Cerebellar cortex (tissue), 1 donor: ENCODE measurements at regions not wholly inside any gene's neighbourhood (a gene's known extent, or its start where the extent isn't known, plus 50 kb on each side); places are given as distances from the start of the nearest gene placed in this dataset.
"Not testable (repeated sequence)": the region's sequence is repeated elsewhere in the genome, so short reads cannot be mapped to it uniquely, and the experiment has no call there.

ENCODE experiments used
- DNase-seq: peaks from one replicate; pipeline ENCODE4 v3.0.0-alpha.2; 2015; ENCODE audit warnings: low spot score

DNA sequence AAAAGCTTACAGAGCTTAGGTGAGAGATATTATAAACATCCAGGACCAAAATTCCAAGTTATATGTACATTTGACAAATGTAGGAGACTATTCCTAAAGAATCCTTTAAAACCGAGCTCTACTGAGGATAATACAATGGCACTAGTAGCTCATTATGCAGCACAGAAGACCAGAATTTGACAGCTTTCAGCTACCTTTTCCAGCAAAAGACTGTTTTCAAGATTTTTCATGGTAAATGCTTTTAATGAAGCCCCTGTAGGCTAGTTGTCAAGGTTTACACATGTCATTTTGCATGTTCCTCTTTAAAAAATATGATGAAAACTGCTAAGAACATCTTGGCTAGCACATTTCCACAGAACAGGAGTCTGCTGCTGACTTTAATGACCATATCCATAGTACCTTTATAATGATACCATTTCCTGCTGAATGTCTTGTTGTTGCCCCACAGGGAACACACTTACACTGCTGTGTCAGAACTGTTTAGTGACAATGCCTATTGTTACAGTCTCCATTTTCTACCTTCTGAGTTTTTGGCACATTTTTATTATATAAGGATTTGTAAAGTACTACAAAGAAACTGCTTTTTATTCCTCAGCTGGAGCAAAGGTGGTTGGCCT lies 1382.3 kb downstream of the RAPGEF2 start:
- DNase-seq, result no peak

GRCh38 chr4:160492181-160492580 lies 1389.3 kb downstream of the RAPGEF2 start:
- DNase-seq, result no peak

- no peak for DNase-seq
Measured at GRCh38 chr4:160493206-160493605, 1390.3 kb downstream of the RAPGEF2 start.

- no peak for DNase-seq
Measured at GRCh38 chr4:160495356-160495755, 1392.5 kb downstream of the RAPGEF2 start.

- DNase-seq, result no peak
Measured at GRCh38 chr4:160498211-160498610, 1395.3 kb downstream of the RAPGEF2 start.

DNA sequence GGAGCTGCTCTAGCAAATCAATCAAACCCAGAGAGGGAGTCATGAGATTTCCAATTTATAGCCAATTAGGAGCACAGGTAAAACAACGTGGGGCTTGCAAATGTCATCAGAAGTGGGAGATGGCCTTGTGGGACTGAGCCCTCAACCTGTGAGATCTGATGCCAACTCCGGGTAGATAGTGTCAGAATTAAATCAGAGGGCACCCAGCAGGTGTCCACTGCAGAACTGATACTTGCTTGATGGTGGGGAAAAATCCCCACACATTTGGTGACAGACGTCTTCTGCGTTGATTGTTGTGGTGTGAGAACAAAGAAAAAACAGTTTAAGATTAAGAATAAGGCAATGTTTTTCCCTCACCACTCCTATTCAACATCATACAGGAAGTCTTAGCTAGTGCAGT lies 1402.8 kb downstream of the RAPGEF2 start:
- DNase-seq, result no peak

GRCh38 chr4:160510928-160511327 lies 1408.0 kb downstream of the RAPGEF2 start:
- DNase-seq, result no peak

- DNase-seq, result no peak
Measured at GRCh38 chr4:160514126-160514525, 1411.2 kb downstream of the RAPGEF2 start.

DNA sequence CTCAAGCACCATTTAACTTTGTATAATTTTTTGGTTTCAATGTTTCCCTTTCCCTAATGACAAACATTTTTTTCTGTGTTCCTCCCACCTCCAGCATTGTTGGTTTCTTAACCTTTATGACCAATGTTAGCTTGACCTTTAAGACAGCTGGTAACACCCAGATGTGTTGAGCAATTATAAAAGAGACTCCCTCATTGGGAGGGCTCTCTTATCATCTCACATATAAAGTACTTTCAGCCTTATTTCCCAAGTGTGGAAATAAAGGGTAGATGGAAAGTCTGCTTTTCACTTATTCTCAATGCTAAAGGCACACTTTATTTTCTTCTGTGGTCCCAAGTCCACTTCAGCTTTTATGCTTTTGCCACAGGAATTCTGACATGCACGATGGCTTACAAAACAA lies 1420.4 kb downstream of the RAPGEF2 start:
- DNase-seq, result no peak

DNA sequence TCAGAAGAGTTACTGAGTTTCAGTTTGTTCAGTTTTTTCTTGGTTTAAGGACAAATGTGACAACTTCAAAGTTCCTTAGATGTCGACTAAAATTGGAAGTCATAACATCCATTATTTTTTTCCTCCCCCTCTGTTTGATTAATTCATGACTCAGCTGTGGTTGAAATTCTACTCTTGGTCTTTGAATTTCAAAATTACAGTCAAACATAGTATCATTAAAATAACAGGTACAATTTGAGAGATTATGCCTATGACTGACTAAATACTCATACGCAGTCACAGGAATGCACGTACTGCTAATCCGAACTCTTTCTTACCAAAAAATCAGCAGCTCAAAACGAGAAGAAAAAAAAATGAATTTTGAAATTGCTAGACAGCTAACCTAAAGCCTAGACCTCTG lies 1434.8 kb downstream of the RAPGEF2 start:
- DNase-seq, result no peak

DNA sequence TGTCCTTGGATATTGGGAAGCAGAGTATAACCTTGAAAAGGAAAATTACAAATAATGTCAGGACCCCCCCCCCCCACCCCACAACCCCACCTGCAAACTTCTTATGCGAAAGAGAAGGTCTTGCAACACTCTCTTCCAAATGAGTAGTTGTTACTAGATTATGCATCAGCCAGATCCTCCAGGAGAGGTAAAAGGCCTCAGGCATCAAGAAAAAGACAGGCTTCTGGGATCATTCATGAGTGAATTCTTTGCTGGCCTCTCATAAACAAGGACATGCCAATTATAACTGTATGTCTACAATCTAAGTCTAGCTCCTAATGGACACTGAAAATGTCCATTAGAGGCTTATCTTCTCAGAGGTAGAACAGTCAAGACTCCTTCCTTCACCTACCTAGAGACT lies 1443.3 kb downstream of the RAPGEF2 start:
- no peak for DNase-seq

GRCh38 chr4:160549951-160550519 lies 1447.2 kb downstream of the RAPGEF2 start:
- DNase-seq, result not testable (repeated sequence)

- peak; percentile 71 for DNase-seq
Measured at GRCh38 chr4:160562661-160563060, 1459.8 kb downstream of the RAPGEF2 start.

DNA sequence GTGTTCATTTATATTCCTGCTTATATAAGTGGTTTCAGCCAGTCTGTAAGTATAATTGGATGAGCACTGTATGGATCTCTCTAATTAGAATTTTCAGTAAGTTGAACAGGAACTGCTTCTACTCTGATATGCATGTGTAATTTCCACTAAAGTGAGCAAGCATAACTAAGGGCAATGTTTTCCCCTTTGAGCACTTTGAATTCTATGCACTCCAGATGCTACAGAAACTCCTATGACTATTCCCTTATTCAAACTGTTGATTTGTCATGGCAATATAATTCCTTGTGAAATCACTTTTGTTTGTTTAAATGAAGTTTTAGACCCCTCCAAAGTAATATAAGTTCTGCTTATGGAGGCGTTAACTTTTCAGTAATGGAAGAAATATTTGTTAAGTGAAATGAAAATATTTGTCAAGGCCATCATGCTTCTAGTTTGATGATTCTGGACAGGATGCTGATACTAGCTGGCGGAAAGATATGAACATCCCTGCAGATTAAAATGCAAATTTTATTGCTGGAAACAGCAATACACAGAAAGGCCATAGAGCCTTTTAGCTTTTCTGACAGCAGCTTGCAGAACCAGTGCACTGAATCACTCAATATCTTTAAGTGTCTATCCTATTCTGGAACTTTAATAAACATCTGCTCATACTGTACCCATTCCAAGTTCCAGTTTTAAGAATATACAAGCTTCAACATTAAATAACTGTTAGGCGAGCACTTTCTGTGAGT lies 1460.8 kb downstream of the RAPGEF2 start:
- peak; percentile 13 for DNase-seq

- no peak for DNase-seq
Measured at GRCh38 chr4:160567634-160568033, 1464.8 kb downstream of the RAPGEF2 start.

DNA sequence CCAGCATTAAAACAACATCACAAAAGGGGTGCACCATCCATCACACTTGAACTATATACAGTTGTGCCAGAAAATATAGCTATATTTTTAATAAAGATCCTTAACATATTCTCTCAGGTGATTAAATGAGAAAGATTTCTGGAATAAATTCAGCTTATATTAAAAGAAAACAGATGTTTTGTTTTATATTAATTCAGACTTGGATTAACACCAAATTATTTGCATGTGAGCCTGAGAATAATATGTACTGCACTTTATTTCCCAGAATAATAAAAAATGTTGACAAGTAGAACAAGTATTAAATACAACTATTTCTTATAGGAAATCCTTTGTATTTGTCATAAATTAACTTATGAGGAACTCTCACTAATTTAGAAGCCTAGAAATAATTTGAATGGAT lies 1467.4 kb downstream of the RAPGEF2 start:
- DNase-seq, result no peak

- DNase-seq, result not testable (repeated sequence)
Measured at GRCh38 chr4:160574272-160574671, 1471.4 kb downstream of the RAPGEF2 start.

DNA sequence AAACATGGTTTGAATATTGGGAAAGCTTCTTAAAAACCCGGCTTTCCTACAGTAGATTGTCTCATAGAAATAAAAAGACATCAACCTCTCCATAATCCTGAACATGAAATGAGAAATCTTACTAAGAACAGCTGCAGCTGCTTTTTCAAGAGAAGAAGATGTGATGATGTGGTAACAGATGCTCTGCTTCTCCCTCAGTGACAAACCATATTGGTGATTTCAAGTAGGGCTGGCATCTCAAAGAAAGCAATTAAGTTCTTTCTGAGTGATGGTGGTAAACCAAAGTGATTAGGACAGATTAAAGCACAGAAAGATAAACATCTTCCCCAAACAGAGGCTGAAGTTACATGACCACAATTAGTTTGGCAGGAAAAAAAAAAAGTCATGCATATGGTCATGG lies 1477.7 kb downstream of the RAPGEF2 start:
- DNase-seq, result no peak

DNA sequence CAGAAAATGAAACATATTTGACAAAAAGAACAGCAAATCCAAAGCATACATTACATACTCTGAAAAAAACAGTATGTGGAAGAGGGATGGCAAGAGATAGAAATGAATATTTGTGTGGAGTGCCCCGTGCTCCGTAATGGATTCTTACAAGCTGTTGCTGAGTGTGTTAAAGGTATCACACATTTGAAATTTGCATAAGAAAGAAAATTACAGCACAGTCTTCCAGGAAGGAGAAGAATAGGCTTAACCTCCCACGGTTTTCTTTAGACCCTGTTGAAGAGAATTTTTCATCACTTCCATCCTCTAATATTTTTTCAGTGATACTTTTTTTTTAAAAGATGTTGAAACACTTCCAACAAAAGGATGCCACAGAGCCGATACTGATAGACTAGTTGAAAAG lies 1489.4 kb downstream of the RAPGEF2 start:
- no peak for DNase-seq

DNA sequence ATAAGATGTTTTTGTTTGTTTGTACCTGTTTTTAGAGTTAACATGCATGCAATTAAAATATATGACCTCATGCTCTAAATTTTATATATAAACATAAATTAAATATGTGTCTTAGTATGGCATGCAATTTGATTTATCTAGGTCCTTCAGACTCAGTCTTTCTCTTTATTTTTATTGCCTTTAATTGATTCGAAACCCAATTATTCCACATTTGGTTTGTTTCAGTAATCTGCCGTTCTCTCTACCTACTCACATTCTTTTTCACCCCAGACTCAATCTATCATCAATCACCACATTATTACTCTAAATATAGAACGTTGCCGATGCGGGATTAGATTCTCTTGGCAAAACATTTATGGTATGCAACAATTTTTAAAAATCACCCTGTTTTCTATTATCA lies 1492.8 kb downstream of the RAPGEF2 start:
- no peak for DNase-seq

GRCh38 chr4:160604541-160604940 lies 1501.7 kb downstream of the RAPGEF2 start:
- no peak for DNase-seq

DNA sequence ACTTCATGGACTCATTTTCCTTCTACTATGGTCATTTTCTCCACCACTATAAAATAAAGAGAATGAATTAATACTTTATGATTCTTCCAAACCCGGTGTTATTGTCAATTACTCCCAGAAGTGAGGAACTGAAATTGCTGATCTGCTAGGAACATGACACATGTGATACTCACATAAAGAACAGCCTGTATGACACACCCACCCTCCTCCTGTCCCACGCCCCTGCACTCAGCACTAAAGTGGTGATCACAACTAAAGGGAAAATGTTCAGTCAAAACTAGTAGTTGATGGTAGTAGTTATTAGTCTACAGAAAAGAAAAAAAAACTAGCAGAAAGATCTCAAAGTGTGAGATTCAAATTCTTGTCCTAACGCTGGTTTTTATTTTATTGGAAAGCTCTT lies 1508.3 kb downstream of the RAPGEF2 start:
- no peak for DNase-seq

GRCh38 chr4:160631044-160631443 lies 1528.2 kb downstream of the RAPGEF2 start:
- DNase-seq, result no peak

DNA sequence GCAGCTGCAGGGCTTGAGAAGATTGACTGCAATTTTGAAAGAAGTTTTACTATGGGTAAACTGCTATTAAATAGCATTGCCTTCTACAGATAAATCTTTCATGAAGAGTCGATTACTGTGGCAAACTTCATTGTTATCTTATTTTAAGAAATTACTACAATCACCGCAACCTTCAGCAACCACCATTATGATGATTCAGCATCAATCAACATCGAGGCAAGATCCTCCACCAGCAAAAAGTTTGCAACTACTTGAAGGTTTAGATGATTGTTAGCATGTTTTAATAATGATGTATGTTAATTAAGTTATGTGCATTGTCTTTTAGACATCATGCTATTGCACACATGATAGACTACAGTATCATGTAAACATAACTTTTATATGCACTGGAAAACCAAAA lies 1511.0 kb downstream of the FSTL5 start:
- DNase-seq, result no peak
